GM12892 (cell line): ENCODE measurements at regions not wholly inside any gene's neighbourhood (a gene's known extent, or its start where the extent isn't known, plus 50 kb on each side); places are given as distances from the start of the nearest gene placed in this dataset.

Experiments used
- DNase-seq: peaks from one replicate; pipeline ENCODE4 v3.0.0; 2011; ENCODE audit not compliant: insufficient read length
- FAIRE-seq: peaks from 2 replicates; lab custom pipeline; 2011; peaks lifted over from hg19 to GRCh38; lab: Jason Lieb, UNC
- POLR2A ChIP-seq: IDR thresholded peaks from 2 replicates; pipeline ENCODE4 v1.6.1; 2011; ENCODE audit warnings: low read depth, low read length, control low read depth
- POLR2AphosphoS5 ChIP-seq: IDR thresholded peaks from 2 replicates; pipeline ENCODE4 v1.6.1; 2011; ENCODE audit warnings: low read depth, low read length, control low read depth
- TAF1 ChIP-seq: IDR thresholded peaks from 2 replicates; pipeline ENCODE4 v1.6.1; 2011; ENCODE audit warnings: low read depth, mild to moderate bottlenecking, control low read depth, low read length, borderline replicate concordance

DNA sequence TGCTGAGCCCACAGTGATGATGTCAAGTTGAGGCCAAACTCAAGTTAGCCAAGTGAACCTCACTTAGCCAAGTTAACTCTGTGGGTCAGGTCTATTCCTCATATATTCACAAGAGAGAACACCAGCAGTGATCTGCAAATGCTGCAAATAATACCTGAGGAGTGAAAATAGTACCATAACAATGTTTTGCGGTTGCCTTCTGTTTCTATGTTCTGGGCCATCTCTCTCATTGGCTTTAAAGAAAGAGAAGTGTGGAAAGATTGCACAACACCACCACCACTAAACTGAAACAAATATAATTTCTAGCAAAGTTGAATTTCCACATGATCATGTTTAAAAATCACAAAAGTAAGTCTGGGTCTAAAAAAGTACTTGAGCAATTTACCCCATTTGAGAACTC lies 211.1 kb upstream of the GALNT5 start:
- no peak for DNase-seq

DNA sequence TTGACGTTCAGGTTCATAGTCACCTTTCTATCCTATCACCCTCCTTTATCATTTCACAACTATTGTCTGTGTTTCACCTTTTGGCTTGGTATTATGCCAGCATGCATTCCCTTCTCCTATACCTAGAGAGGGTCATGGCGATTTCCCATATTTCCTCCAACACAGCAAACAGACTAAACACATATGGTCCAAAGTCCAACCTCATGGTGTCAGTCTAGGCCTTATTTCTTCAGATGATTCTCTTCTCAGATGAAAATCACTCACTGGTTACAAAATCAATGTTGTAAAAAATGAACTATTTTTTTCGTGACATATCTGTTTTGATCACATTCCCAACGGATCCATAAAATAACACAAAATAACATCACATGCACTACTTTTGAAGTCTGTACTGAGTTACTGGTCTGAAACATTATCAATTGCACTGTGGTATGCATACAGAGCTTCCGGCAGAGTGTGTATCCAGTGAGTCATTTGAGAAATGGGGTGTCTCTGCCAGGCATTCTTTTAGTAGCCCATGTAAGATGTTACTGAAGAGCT lies 204.8 kb upstream of the GALNT5 start:
- FAIRE-seq = no peak
- DNase-seq = no peak
- no peak for TF ChIP-seq POLR2AphosphoS5
- no peak for TF ChIP-seq POLR2A
- TF ChIP-seq TAF1 = no peak

More for the DNA sequence above, 211.1 kb upstream of the GALNT5 start:
- TF ChIP-seq POLR2A (no peak), TAF1 (no peak), POLR2AphosphoS5 (no peak)
- FAIRE-seq = no peak

DNA sequence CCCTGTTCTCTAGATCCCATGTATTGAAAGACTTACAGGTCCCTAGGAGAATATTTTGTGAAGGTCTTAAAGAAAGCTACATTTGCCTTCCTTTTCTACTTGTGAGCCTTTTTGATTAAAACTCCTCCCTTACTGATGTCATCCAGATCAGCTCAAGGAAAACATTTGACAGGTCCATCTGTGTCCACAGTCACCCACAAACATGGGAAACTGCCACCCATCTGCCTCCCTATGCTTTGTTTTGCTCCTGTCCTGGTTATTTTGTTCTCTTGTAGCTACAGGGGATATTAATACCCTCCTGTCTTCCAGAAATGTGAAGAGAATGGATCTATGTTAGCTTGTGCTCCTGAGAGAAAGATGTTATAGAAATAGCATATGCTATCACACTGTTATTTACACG lies 203.6 kb upstream of the GALNT5 start:
- no peak for FAIRE-seq
- DNase-seq = no peak
- TF ChIP-seq TAF1 = no peak
- TF ChIP-seq POLR2A = no peak
- no peak for TF ChIP-seq POLR2AphosphoS5

DNA sequence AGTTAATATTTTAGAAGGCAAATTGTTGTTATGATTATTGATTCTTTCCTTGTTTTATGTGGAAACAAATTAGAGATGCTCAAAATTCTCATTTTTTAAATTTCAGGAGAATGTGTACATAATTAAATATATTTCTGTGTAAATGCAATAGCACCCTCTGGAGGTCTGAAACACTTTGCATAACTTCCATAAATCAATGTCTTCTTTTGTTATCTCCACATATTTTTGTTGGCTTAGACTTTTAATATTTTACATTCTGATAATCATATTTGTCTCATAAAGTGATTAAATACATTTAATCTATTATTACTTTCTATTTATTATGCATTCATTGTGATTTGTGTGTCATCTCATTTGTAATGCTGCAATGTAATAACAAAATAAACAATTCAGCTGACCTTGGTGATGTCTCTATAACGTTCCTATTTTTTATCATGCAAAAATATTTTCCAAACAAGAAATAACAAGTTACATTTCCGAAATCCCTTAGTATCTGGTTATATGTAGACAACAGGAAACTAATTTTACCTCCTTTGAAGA lies 201.8 kb upstream of the GALNT5 start:
- no peak for DNase-seq
- no peak for FAIRE-seq
- no peak for TF ChIP-seq POLR2AphosphoS5
- no peak for TF ChIP-seq POLR2A
- TF ChIP-seq TAF1 = no peak

DNA sequence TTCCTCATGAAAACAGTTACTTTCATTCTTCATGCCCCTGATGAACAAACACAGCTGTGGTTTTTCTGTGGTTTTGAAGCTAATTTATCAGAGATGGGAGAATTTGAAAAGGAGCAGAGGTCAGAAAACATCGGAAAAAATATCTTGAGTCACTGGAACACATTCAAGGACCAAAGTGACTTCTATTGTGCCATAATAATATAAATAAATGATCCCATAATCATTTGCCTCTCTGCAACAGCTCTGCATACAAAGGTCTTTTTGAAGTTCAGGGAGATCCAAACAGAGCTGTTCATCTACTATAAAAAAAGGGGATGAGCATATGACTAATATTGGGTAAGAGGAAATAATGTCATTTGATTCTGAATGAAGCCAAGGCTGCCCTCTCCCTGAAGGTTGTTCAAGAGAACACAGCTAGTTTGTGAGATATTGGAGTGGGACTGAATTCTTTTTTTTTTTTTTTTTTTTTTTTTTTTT lies 201.3 kb upstream of the GALNT5 start:
- TF ChIP-seq TAF1 (no peak), POLR2A (no peak), POLR2AphosphoS5 (no peak)
- no peak for FAIRE-seq
- no peak for DNase-seq

DNA sequence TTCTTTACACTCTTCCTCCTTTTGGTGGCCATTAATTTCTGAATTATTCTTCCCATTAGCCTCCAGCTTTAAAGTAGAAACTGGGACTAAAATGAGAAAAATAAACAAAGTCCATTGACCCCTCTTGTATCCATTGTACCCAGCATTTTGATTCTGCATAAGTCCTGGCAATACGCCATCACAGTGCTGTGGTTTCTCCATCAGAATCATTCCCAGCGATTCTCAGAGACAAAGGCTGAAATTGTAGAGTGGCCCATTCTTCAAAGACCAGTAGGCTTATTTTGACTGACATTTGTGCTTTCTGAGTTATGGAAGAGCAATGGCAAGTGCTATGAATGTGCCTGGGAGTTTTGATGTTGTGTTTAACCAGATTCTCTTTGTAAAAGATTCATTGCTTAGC lies 199.3 kb upstream of the GALNT5 start:
- FAIRE-seq (no peak), DNase-seq (no peak)
- TF ChIP-seq POLR2A = no peak
- TF ChIP-seq POLR2AphosphoS5 = no peak
- no peak for TF ChIP-seq TAF1

DNA sequence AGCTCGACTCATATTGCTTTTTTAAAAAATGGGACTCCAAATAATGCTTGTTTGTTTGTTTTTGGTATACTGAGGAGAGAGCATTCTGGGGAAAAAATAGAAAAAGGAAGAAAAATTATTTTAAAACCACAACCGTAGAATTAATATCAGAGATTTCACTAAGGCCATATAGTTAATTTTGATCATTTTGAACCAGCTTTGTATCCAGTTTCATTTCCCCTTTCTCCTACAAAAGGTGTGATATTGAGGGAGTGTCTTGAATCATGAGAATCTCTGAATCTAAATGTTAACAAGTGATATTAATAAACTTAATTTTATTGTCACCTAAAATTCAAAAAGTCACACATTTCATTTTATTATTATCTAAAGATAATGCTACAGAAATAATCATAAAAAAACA lies 198.5 kb upstream of the GALNT5 start:
- DNase-seq (no peak), FAIRE-seq (no peak)
- TF ChIP-seq POLR2A (no peak), POLR2AphosphoS5 (no peak), TAF1 (no peak)

DNA sequence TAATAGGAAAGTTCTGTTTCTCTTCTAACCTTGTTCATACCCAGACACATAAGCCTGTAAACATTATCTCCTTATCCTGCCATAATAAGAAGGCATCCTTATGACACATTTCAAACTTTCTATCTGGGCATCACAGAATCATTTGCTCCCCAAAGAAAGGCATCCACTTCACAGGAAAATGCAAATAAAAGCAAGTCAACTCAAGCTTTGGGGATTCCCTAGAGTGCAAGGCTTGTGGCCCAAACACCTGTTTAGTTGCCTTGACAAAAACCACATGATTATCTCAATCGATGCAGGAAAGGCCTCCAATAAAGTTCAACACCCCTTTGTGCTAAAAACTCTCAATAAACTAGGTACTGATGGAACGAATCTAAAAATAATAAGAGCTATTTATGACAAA lies 195.7 kb upstream of the GALNT5 start:
- peak; percentile 74 for FAIRE-seq
- DNase-seq = no peak
- TF ChIP-seq POLR2A (no peak), TAF1 (no peak), POLR2AphosphoS5 (no peak)

DNA sequence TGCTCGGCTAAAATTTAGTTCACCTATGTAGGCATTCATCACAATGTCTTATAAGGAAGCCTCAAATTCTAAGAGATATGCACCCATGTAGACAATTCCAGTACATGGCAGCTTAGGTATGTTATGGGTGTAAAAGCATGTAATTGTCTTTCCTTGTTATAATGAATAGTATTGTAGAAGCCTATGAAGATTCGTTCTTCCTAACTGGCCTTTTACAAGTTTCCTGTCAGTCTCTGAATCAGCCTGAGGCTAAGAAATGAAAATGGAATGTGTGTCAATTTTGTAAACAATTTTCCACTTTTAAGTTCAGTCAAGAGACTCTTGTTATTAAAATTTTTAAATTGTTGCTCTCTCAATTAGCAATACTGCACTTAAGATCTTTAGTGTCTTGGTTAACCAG lies 189.9 kb upstream of the GALNT5 start:
- DNase-seq (no peak), FAIRE-seq (no peak)
- TF ChIP-seq POLR2AphosphoS5 (no peak), TAF1 (no peak), POLR2A (no peak)

DNA sequence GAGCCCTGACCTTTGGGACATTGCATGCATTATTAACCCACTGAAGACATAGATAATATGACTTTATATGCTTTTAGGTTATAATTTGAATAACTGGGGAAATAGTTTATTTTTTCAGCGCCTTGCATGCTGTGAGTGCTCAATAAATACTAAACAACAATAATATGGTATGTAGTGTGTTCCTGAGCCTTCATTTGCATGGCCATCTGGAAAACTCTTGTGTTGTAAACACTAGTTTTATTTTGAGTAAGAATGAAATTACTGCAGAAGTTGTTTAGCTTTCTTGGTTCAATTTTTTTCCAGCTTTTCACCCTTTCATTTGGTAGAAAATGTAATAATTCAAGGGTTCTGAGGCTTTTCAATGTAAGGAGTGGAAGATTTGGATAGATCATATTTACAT lies 189.3 kb upstream of the GALNT5 start:
- FAIRE-seq (no peak), DNase-seq (no peak)
- TF ChIP-seq POLR2A (no peak), TAF1 (no peak), POLR2AphosphoS5 (no peak)

DNA sequence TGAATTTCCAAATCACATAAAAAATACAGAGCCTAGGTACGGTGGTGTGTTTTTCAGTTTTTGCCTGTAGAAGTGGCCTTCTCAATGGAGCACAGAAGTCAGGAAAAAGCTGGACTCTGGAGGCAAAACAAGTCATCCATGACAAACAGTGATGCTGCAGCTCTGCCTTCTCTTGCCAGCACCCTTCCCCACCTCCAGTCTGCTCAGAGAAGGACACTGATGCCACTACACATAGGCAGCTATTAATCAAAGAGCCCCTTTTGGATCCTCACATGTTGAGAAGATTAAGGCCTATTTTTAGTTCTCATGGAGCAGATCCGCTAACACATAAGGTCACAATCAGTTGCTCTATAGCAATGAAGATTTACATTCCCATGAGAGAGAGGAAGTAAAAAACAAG lies 181.6 kb upstream of the GALNT5 start:
- no peak for TF ChIP-seq TAF1
- no peak for TF ChIP-seq POLR2A
- TF ChIP-seq POLR2AphosphoS5 = no peak
- FAIRE-seq (no peak), DNase-seq (no peak)

DNA sequence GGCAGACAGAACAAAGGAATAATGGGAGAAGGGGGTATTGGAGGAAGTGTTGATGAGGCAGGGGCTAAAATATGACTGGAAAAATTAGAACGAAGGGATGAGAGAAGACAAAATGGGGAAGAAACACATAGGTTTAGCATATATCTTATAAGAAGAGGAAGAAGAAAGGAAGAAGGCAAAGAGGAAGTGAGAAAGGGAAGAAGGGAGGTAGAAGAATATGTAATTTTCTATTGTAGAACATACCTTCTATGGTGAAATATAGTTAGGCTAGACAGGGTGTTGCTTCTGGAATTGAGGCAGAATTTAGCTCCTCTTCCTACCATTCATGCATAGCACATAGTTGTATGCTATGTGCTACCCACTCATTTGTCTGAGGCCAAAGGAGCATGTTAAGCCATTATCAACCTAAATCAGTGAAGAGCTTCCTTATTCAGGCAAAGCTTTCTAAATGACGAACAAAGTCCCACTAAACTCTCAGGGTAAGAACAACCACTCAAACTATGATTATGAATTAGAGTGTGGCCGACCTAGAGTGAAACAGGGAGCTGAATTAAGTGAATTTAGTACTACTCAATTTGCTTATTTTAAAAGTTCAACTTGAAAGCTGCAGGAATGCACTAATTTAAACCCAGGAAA lies 180.9 kb upstream of the GALNT5 start:
- DNase-seq (no peak), FAIRE-seq (peak; percentile 67)
- no peak for TF ChIP-seq POLR2AphosphoS5
- TF ChIP-seq POLR2A = no peak
- no peak for TF ChIP-seq TAF1
